Tibial nerve (tissue), 4 donors: ENCODE measurements at regions not wholly inside any gene's neighbourhood (a gene's known extent, or its start where the extent isn't known, plus 50 kb on each side); places are given as distances from the start of the nearest gene placed in this dataset.

Source experiments
- DNase-seq, 2 donors: peaks; one replicate each; pipeline ENCODE4 v3.0.0-alpha.2; 2019; ENCODE audit warnings: low spot score in 2 of 2
- H3K27ac ChIP-seq, 4 donors: fragments of 200-600 bp; sonication (generic) in 3 of 4; one replicate each; pipeline ENCODE4 v1.5.1; 2017 to 2019; ENCODE audit warnings: mild to moderate bottlenecking in 1 of 4
- H3K27me3 ChIP-seq, 2 donors: fragments of 200-600 bp; sonication (generic) in 1 of 2; one replicate each; pipeline versions ENCODE4 v1.5.1 to v1.6.0; 2017 to 2019
- H3K36me3 ChIP-seq, 3 donors: fragments of 200-600 bp; sonication (generic); one replicate each; pipeline ENCODE4 v1.5.1; 2018 to 2019
- H3K4me1 ChIP-seq, 4 donors: fragments of 200-600 bp; sonication (generic) in 3 of 4; one replicate each; pipeline ENCODE4 v1.5.1; 2017 to 2019
- H3K4me3 ChIP-seq, 4 donors: fragments of 200-600 bp; sonication (generic) in 3 of 4; one replicate each; pipeline ENCODE4 v1.5.1; 2017 to 2019; ENCODE audit warnings: mild to moderate bottlenecking in 1 of 4, moderate library complexity in 1 of 4
- H3K9me3 ChIP-seq, 4 donors: fragments of 200-600 bp; sonication (generic) in 3 of 4; one replicate each; pipeline ENCODE4 v1.5.1; 2017 to 2019
- CTCF ChIP-seq, 5 experiments: fragments of 200-600 bp in 3 of 5; fragments of 450-650 bp in 2 of 5; sonication (generic) in 3 of 5; IDR thresholded peaks; one replicate each; pipeline ENCODE4 v1.5.1; 2016 to 2019; ENCODE audit warnings: antibody characterized with exemption in 5 of 5, mild to moderate bottlenecking in 3 of 5, moderate library complexity in 2 of 5
- EP300 ChIP-seq, 2 donors: sonication (generic); formaldehyde crosslinking; IDR thresholded peaks; one replicate each; pipeline ENCODE4 v1.6.1; 2017; ENCODE audit warnings: antibody characterized with exemption in 2 of 2, mild to moderate bottlenecking in 1 of 2
- POLR2A ChIP-seq, 2 donors: fragments of 450-650 bp; IDR thresholded peaks; one replicate each; pipeline ENCODE4 v1.6.1; 2017; ENCODE audit warnings: antibody characterized with exemption in 2 of 2, mild to moderate bottlenecking in 2 of 2, moderate library complexity in 2 of 2
- WGBS, 2 donors: methylation state at CpG; one replicate each; pipeline ENCODE4 v1.1.5; 2018; 5-methylcytosine and 5-hydroxymethylcytosine counted together

- H3K4me1 ChIP-seq, result peaks cover 0 to 11% (median 0%) of the 10 kb centered on the region in 4 donors
- no peak for DNase-seq
- H3K36me3 ChIP-seq, result no peaks in the 10 kb centered on the region
- H3K27me3 ChIP-seq, result no peaks in the 10 kb centered on the region
- TF ChIP-seq POLR2A (IDR thresholded peaks at IDR 0.05) (no peak), EP300 (IDR thresholded peaks at IDR 0.05) (no peak), CTCF (IDR thresholded peaks at IDR 0.05) (no peak)
- H3K27ac ChIP-seq, result no peak overlapping the region
- no peak overlapping the region for H3K4me3 ChIP-seq
- H3K9me3 ChIP-seq, result no peaks in the 10 kb centered on the region
- WGBS, 2 donors, result 76 to 77% methylated on average over 14 of the region's 15 CpGs
Measured at GRCh38 chr2:3044587-3045317, 332.9 kb downstream of the EIPR1 start.

GRCh38 chr2:3043726-3044125 lies 333.9 kb downstream of the EIPR1 start:
- no peak for DNase-seq

GRCh38 chr2:3042601-3043585 lies 334.7 kb downstream of the EIPR1 start:
- Histone ChIP-seq H3K9me3 (no peaks in the 10 kb centered on the region), H3K27ac (no peak overlapping the region), H3K4me3 (no peak overlapping the region), H3K4me1 (peaks cover 0 to 11% (median 0%) of the 10 kb centered on the region in 4 donors), H3K36me3 (no peaks in the 10 kb centered on the region), H3K27me3 (no peaks in the 10 kb centered on the region)
- TF ChIP-seq POLR2A (IDR thresholded peaks at IDR 0.05), result no peak
- TF ChIP-seq EP300 (IDR thresholded peaks at IDR 0.05), result no peak
- TF ChIP-seq CTCF (IDR thresholded peaks at IDR 0.05), result no peak
- no peak for DNase-seq
- WGBS, 2 donors, result 78 to 86% methylated on average over 20 of the region's 20 CpGs

More at GRCh38 chr2:3043726-3044125, 333.9 kb downstream of the EIPR1 start:
- Histone ChIP-seq H3K36me3 (no peaks in the 10 kb centered on the region), H3K27ac (no peak overlapping the region), H3K4me1 (peaks cover 0 to 11% (median 0%) of the 10 kb centered on the region in 4 donors), H3K4me3 (no peak overlapping the region), H3K27me3 (no peaks in the 10 kb centered on the region), H3K9me3 (no peaks in the 10 kb centered on the region)
- WGBS, 2 donors, result 91 to 92% methylated on average over 8 of the region's 8 CpGs
- TF ChIP-seq EP300 (IDR thresholded peaks at IDR 0.05) (no peak), CTCF (IDR thresholded peaks at IDR 0.05) (no peak), POLR2A (IDR thresholded peaks at IDR 0.05) (no peak)

- Histone ChIP-seq H3K27me3 (no peaks in the 10 kb centered on the region), H3K9me3 (no peaks in the 10 kb centered on the region), H3K36me3 (no peaks in the 10 kb centered on the region), H3K4me1 (peaks cover 0 to 11% (median 0%) of the 10 kb centered on the region in 4 donors), H3K27ac (no peak overlapping the region), H3K4me3 (no peak overlapping the region)
- DNase-seq, result no peak
- TF ChIP-seq POLR2A (IDR thresholded peaks at IDR 0.05), result no peak
- no peak for TF ChIP-seq EP300 (IDR thresholded peaks at IDR 0.05)
- no peak for TF ChIP-seq CTCF (IDR thresholded peaks at IDR 0.05)
- 48 to 53% methylated on average over 24 to 25 of the region's 25 CpGs for WGBS, 2 donors
Measured at GRCh38 chr2:3041841-3042600, 335.6 kb downstream of the EIPR1 start.
